Left cardiac atrium (tissue), 4 donors: ENCODE measurements at regions not wholly inside any gene's neighbourhood (a gene's known extent, or its start where the extent isn't known, plus 50 kb on each side); places are given as distances from the start of the nearest gene placed in this dataset.
A peak's percentile ranks its signal among the peaks of the same experiment; 100 is the strongest.

Source experiments
- ATAC-seq, 2 donors: fragments of 200-7000 bp; cut with Tn5 transposase; one replicate each; pipeline ENCODE4 v1.9.1; 2020; ENCODE audit warnings: mild to moderate bottlenecking in 2 of 2, moderate library complexity in 2 of 2
- DNase-seq: peaks from one replicate; pipeline ENCODE4 v3.0.0-alpha.2; 2020
- intact Hi-C, 2 donors: fragments of 100-400 bp; cut with DNase I; formaldehyde crosslinking; loops; one replicate each; pipeline versions ENCODE4 v1.14.1 to v1.15.1; 2022 to 2023
- donor health status: DM: no; HTN: yes; CAD: no.
- donor health status: DM: no; HTN: yes; CAD: no; lungs with severe emphysema.
- donor health status: DM: yes; HTN: yes; CAD: no.
- donor health status: Dilated cardiomyopathy.

GRCh38 chr10:6763423-6763822 is 183.3 kb upstream of the PRKCQ start:
- ATAC-seq = no peak
- DNase-seq = no peak
- intact Hi-C loops = no loop called here

DNA sequence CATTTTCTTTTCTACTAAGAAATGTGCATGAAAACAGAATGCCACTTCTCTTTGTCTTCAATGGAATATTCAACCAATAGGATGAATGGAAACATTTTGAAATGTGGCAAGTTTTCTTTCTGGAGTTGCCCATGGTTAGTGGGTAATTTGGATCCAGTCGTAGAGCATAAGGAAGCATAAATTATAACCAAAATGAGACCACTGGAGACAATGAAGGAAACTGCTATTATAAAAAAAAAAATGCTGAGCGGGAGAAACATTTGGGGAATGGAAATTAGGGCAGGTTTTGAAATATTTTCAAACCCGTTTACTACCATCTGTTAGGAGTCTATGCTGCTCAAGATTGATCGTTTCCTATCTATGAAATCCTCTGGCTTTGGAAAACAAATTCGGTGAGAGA is 182.9 kb upstream of the PRKCQ start:
- ATAC-seq = no peak
- intact Hi-C loops = no loop called here
- DNase-seq = no peak

DNA sequence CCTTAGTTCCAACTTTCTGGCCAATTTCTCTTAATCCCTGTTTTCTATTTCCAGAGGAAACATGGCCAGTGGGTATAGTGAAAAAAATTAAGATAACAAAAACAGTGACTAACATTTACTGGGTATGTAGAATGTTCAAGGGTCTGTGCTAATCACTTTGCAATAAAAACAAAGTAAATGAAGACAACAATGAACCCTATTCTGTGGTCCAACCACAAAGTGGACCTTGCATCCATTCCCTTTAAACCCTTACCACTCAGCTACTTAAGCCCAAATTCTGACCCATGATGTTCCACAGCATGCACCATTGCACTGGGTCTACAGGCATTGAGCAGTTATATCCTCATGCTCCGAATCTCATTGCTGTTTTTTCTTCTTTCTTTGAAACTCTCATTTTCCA is 179.9 kb upstream of the PRKCQ start:
- no peak for DNase-seq
- ATAC-seq = no peak
- intact Hi-C loops = no loop called here

- intact Hi-C loops = no loop called here
- DNase-seq = no peak
- no peak for ATAC-seq
Observed at GRCh38 chr10:6757158-6757557, 177.1 kb upstream of the PRKCQ start.

DNA sequence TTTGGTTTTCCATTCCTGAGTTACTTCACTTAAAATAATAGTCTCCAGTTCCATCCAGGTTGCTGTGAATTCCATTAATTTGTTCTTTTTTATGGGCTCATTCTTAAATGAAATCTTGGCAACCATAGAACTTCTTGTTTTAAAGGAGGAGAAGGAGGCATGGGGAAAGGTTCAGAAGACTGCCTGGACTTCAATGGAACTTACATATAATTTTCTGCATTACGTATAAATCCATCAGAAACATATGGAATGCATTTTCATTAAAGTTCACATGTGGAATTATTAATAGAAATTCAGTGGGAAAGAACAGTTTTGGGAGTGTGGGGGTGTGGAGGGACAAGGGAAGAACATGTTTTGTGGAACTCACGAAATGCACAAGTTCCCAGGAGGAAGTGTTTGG is 176.6 kb upstream of the PRKCQ start:
- no peak for ATAC-seq
- intact Hi-C loops = no loop called here
- DNase-seq = no peak

DNA sequence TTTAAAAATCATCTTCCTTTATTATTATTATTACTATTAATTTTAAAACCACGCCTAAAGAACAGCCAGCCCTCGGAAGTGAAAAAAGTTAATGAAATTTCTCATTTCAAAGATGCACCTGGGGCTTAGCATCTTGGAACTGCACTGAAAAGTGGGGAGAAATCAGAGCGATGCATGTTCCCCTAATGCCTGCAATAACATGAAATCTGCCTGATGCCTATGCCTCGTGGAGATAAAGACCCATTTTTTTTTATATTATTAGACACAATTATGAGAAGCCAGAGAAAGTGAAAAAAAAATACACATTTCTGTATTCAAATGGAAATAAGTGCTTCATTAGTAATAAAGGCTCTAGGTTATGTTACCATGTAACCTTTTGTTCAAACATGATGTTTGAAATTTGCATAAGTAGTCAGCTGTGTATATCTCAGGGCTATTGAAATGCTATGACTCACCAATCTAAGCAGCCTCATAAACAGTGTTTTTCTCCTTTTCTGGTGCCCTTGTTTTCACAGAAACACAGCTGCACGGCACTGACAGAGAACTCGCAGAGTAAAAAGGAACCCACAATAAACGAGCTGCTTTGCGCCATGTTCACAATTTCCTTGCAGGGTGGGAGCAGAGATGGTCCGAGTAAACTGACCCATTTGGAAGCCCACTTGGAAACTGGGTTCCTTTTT is 175.8 kb upstream of the PRKCQ start:
- intact Hi-C loops = no loop called here
- ATAC-seq (no peak), DNase-seq (no peak)

- ATAC-seq (no peak), DNase-seq (no peak)
- intact Hi-C loops = no loop called here
Observed at GRCh38 chr10:6753644-6754043, 173.6 kb upstream of the PRKCQ start.

GRCh38 chr10:6751363-6751762 is 171.3 kb upstream of the PRKCQ start:
- DNase-seq = no peak
- intact Hi-C loops = no loop called here
- ATAC-seq = no peak

DNA sequence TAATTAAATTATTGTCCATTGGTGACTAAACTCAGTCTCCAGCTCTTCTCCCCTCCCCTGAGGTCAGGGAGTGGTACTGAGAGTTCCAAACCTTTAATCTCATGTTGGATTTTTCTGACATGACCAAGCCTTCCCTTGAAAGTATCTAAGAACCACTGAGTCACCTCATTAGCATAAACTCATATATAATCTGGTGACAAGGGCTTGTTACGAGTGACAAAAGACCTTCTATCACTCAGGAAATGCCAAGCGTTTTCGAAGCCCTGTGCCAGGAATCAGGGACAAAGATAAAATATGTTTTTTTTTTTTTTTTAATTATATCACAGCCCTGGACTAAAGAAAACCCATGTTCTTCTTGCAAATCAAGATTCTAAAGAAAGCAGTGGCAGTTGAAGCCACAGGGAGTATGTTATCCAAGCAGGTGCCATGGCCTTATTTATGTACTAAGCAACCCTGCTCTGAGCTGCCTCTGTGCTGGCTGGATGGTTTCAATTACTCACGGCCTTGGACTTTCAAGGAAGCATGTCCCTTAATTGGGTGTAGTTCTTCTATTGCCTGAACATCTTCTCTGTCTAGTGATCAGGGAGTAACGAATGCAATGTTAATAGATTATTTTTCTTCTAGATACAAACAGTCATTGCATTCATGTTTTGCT is 169.0 kb upstream of the PRKCQ start:
- intact Hi-C loops = no loop called here
- DNase-seq (no peak), ATAC-seq (peak in 1 of 2 donors; percentile 30)

- ATAC-seq = no peak
- no peak for DNase-seq
- intact Hi-C loops = no loop called here
Observed at GRCh38 chr10:6748029-6748428, 168.0 kb upstream of the PRKCQ start.

DNA sequence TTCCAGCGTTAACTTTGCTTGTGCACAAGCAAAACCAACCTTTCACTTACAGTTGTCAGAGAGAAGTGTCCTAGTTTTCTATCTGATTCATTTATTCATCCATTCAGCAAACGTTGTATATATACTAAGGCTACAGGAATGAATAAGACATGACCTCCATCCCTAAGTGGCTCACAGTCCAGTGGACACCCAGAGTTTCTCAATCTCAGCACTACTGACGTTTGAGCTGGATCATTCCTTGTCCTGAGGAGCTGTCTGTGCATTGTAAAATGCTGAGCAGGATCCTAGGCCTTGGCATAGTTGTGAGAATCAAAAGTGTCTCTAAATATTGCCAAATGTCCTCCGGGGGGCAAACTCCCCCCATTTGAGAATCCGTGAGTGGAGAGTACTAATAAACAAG is 166.7 kb upstream of the PRKCQ start:
- intact Hi-C loops = no loop called here
- ATAC-seq = no peak
- DNase-seq = no peak

- DNase-seq = no peak
- intact Hi-C loops = no loop called here
- ATAC-seq = peak in 1 of 2 donors; percentile 30
Observed at GRCh38 chr10:6743291-6743849, 163.3 kb upstream of the PRKCQ start.

- intact Hi-C loops = no loop called here
- no peak for DNase-seq
- no peak for ATAC-seq
Observed at GRCh38 chr10:6741541-6741941, 161.5 kb upstream of the PRKCQ start.

DNA sequence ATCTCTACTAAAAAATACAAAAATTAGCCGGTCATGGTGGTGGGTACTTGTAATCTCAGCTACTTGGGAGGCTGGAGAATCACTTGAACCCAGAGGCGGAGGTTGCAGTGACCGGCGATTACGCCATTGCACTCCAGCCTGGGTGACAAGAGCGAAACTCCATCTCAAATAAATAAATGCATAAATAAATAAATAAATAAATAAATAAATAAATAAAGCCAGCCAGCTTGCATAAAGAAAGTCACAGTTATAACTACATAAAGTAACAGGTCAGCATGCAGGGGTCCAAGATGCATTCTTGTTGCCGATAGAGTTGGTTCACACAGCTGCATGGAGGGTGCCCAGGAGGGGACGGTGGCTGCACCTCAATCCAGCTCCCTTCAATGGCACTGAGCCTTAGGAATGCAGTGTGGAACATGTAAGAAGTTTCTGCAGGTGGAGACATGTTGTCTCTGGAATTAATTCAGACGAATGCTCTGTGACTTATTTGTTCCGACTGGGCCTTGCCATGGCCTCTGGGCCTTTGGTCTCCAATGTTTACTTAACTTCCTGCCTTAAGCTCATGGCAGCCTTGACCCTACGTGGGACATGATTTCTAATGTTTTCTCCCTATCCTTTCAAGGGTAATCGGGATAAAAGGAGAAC is 159.6 kb upstream of the PRKCQ start:
- ATAC-seq (no peak), DNase-seq (no peak)
- intact Hi-C loops = no loop called here

DNA sequence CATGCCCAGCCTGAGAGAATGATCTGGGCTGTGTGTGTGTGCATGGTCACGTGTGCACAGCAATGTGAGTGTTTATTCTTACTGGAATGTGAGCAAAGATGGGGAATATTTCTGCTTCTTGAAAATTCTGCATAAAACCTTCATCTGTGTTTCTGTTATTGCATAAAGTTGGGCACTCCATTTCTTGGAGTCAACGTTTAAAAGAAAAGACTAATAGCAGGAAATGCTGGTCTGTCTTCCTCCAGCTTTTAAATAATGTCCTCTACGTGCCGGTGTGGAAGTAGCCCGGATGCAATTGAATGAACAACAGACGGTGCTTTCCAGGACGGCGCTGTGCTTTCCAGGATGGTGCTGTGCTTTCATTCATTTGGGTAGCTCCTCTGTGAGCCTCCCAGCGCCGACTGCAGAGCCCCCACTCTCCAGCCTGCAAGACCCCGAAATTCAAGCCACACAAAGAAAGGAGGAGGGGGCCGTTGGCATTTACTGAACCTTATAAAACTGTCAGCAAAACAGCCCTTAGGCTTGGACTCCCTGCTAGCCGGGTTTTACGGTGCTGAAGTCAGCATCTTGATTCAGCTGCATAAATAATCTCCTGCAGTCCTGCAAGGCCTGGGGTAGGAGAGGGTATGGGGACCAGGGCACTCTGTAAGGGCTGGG is 158.2 kb upstream of the PRKCQ start:
- intact Hi-C loops = no loop called here
- ATAC-seq = peak in 1 of 2 donors; percentile 69
- DNase-seq = no peak

- intact Hi-C loops = no loop called here
- peak in 1 of 2 donors; percentile 8 for ATAC-seq
Observed at GRCh38 chr10:6737758-6738111, 157.7 kb upstream of the PRKCQ start.

GRCh38 chr10:6737080-6737641 is 157.1 kb upstream of the PRKCQ start:
- intact Hi-C loops = no loop called here
- DNase-seq (no peak), ATAC-seq (peak; percentile 38 to 92)

More at GRCh38 chr10:6737758-6738111, 157.7 kb upstream of the PRKCQ start:
- no peak for DNase-seq

- no peak for DNase-seq
- intact Hi-C loops = no loop called here
- no peak for ATAC-seq
Observed at GRCh38 chr10:6734286-6734685, 154.2 kb upstream of the PRKCQ start.

DNA sequence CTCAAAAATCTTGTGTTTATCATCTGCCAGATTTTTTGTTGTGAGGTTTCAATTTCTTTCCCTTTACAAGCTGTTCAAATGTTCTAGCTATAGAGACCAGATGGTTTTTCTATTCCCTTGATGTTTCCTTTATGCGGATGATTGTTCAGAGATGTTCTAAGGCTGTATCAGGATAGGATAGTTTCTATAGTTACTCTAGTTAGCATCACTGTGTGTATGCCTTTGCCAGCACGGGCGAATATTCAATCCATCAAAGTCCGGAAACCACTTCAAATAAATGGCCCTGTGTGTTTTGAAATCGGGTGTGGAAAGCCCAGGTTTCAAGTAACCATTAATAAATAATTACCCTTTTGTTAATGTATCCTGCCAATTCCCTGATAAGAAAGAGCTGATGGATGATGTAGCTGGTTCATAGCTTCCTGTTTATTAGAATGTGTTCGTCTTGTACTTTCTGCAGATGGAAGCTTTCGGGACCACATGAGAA is 149.8 kb upstream of the PRKCQ start:
- DNase-seq (no peak), ATAC-seq (no peak)
- intact Hi-C loops = no loop called here
